ENCODE measurements at regions not wholly inside any gene's neighbourhood (a gene's known extent, or its start where the extent isn't known, plus 50 kb on each side); places are given as distances from the start of the nearest gene placed in this dataset.

GRCh38 chr5:174187001-174187400 is 141.5 kb downstream of the NSG2 start:
- no peak for TF ChIP-seq POU6F1 (CRISPR knock-in tag; IDR thresholded peaks at IDR 0.05; ENCODE audit: borderline replicate concordance, low read depth)
- TF ChIP-seq ZC3H10 (CRISPR knock-in tag; IDR thresholded peaks at IDR 0.05): no peak
- TF ChIP-seq CREB5 (CRISPR knock-in tag; IDR thresholded peaks at IDR 0.05; ENCODE audit: low read depth): no peak
- no peak for TF ChIP-seq TOX (CRISPR knock-in tag; IDR thresholded peaks at IDR 0.05; ENCODE audit: borderline replicate concordance)
- TF ChIP-seq OSR1 (CRISPR knock-in tag; IDR thresholded peaks at IDR 0.05): no peak
- no peak for ATAC-seq

GRCh38 chr5:174187481-174187880 is 142.0 kb downstream of the NSG2 start:
- no peak for ATAC-seq
- no peak for TF ChIP-seq ZC3H10 (CRISPR knock-in tag; IDR thresholded peaks at IDR 0.05)
- TF ChIP-seq BACH2 (CRISPR knock-in tag; IDR thresholded peaks at IDR 0.05; ENCODE audit: borderline replicate concordance): no peak
- TF ChIP-seq TSHZ2 (CRISPR knock-in tag; IDR thresholded peaks at IDR 0.05): no peak
- TF ChIP-seq CSDC2 (CRISPR knock-in tag; IDR thresholded peaks at IDR 0.05): no peak
- no peak for TF ChIP-seq POU6F1 (CRISPR knock-in tag; IDR thresholded peaks at IDR 0.05; ENCODE audit: borderline replicate concordance, low read depth)
- no peak for TF ChIP-seq GLIS3 (CRISPR knock-in tag; IDR thresholded peaks at IDR 0.05)
- TF ChIP-seq TCF4 (CRISPR knock-in tag; IDR thresholded peaks at IDR 0.05; ENCODE audit: borderline replicate concordance): no peak
- TF ChIP-seq ZNF565 (CRISPR knock-in tag; conservative IDR thresholded peaks at IDR 0.05; ENCODE audit: low read depth): no peak
- TF ChIP-seq TOX (CRISPR knock-in tag; IDR thresholded peaks at IDR 0.05; ENCODE audit: borderline replicate concordance): no peak
- no peak for TF ChIP-seq ZFP30 (CRISPR knock-in tag; IDR thresholded peaks at IDR 0.05)
- TF ChIP-seq ZNF70 (CRISPR knock-in tag; IDR thresholded peaks at IDR 0.05): no peak
- TF ChIP-seq ARNTL (CRISPR knock-in tag; IDR thresholded peaks at IDR 0.05; ENCODE audit: borderline replicate concordance, low read depth): no peak
- TF ChIP-seq ZNF8 (CRISPR knock-in tag; IDR thresholded peaks at IDR 0.05): no peak

GRCh38 chr5:174188295-174188694 is 142.8 kb downstream of the NSG2 start:
- ATAC-seq: no peak
- no peak for TF ChIP-seq OSR1 (CRISPR knock-in tag; IDR thresholded peaks at IDR 0.05)
- no peak for TF ChIP-seq ZFP30 (CRISPR knock-in tag; IDR thresholded peaks at IDR 0.05)
- no peak for TF ChIP-seq TOX (CRISPR knock-in tag; IDR thresholded peaks at IDR 0.05; ENCODE audit: borderline replicate concordance)
- no peak for TF ChIP-seq PATZ1 (CRISPR knock-in tag; IDR thresholded peaks at IDR 0.05; ENCODE audit: borderline replicate concordance)
- no peak for TF ChIP-seq GLIS3 (CRISPR knock-in tag; IDR thresholded peaks at IDR 0.05)
- no peak for TF ChIP-seq CSRNP3 (CRISPR knock-in tag; IDR thresholded peaks at IDR 0.05)
- TF ChIP-seq ESRRG (CRISPR knock-in tag; IDR thresholded peaks at IDR 0.05): no peak
- no peak for TF ChIP-seq ZNF565 (CRISPR knock-in tag; conservative IDR thresholded peaks at IDR 0.05; ENCODE audit: low read depth)
- TF ChIP-seq PPARA (CRISPR knock-in tag; IDR thresholded peaks at IDR 0.05; ENCODE audit: borderline replicate concordance): no peak
- no peak for TF ChIP-seq ARNTL (CRISPR knock-in tag; IDR thresholded peaks at IDR 0.05; ENCODE audit: borderline replicate concordance, low read depth)
- no peak for TF ChIP-seq POU6F1 (CRISPR knock-in tag; IDR thresholded peaks at IDR 0.05; ENCODE audit: borderline replicate concordance, low read depth)
- TF ChIP-seq ZNF70 (CRISPR knock-in tag; IDR thresholded peaks at IDR 0.05): no peak
- no peak for TF ChIP-seq ZFP3 (CRISPR knock-in tag; IDR thresholded peaks at IDR 0.05)
- TF ChIP-seq ZNF8 (CRISPR knock-in tag; IDR thresholded peaks at IDR 0.05): no peak
- TF ChIP-seq CSDC2 (CRISPR knock-in tag; IDR thresholded peaks at IDR 0.05): no peak
- no peak for TF ChIP-seq RARB (CRISPR knock-in tag; IDR thresholded peaks at IDR 0.05)
- no peak for TF ChIP-seq BACH2 (CRISPR knock-in tag; IDR thresholded peaks at IDR 0.05; ENCODE audit: borderline replicate concordance)
- TF ChIP-seq ISL1 (CRISPR knock-in tag; IDR thresholded peaks at IDR 0.05): no peak
- TF ChIP-seq ZC3H10 (CRISPR knock-in tag; IDR thresholded peaks at IDR 0.05): no peak

All from SK-N-SH treated with all-trans-retinoic acid at 6 μM for 48 hours (cell line).